Parathyroid adenoma (tissue), 2 donors: ENCODE measurements at regions not wholly inside any gene's neighbourhood (a gene's known extent, or its start where the extent isn't known, plus 50 kb on each side); places are given as distances from the start of the nearest gene placed in this dataset.

ENCODE experiments used
- H2AFZ ChIP-seq: fragments of 300-600 bp; sonication (generic); one replicate; pipeline ENCODE4 v1.7.0; 2017; ENCODE audit warnings: antibody characterized with exemption, mild to moderate bottlenecking
- H3K27ac ChIP-seq: fragments of 300-600 bp; sonication (generic); one replicate; pipeline ENCODE4 v1.7.0; 2017
- H3K27me3 ChIP-seq: fragments of 300-600 bp; sonication (generic); one replicate; pipeline ENCODE4 v1.7.0; 2017; ENCODE audit warnings: low read length; ENCODE audit not compliant: control insufficient read depth, insufficient read depth
- H3K36me3 ChIP-seq: fragments of 300-600 bp; sonication (generic); one replicate; pipeline ENCODE4 v1.7.0; 2017; ENCODE audit warnings: low read length; ENCODE audit not compliant: control insufficient read depth, insufficient read depth
- H3K4me1 ChIP-seq: fragments of 300-600 bp; sonication (generic); one replicate; pipeline ENCODE4 v1.7.0; 2017; ENCODE audit warnings: control low read depth
- H3K4me2 ChIP-seq: fragments of 300-600 bp; sonication (generic); one replicate; pipeline ENCODE4 v1.7.0; 2017; ENCODE audit warnings: low read length
- H3K4me3 ChIP-seq: fragments of 300-600 bp; sonication (generic); one replicate; pipeline ENCODE4 v1.7.0; 2017; ENCODE audit warnings: low read depth, low read length
- H3K79me2 ChIP-seq: fragments of 300-600 bp; sonication (generic); one replicate; pipeline ENCODE4 v1.7.0; 2017; ENCODE audit warnings: control low read depth
- H3K9ac ChIP-seq: fragments of 300-600 bp; sonication (generic); one replicate; pipeline ENCODE4 v1.7.0; 2017; ENCODE audit warnings: mild to moderate bottlenecking
- H3K9me3 ChIP-seq: fragments of 300-600 bp; sonication (generic); one replicate; pipeline ENCODE4 v1.7.0; 2017; ENCODE audit warnings: low read length; ENCODE audit not compliant: control insufficient read depth
- CTCF ChIP-seq: fragments of 300-600 bp; sonication (generic); IDR thresholded peaks from one replicate; pipeline ENCODE4 v1.7.0; 2017; ENCODE audit warnings: antibody characterized with exemption, mild to moderate bottlenecking
- donor health status: primary hyperparathyroidism.

- Histone ChIP-seq H3K4me3 (no peak overlapping the region), H3K9ac (no peak overlapping the region), H2AFZ (no peak overlapping the region), H3K4me1 (no peaks in the 10 kb centered on the region), H3K79me2 (no peaks in the 10 kb centered on the region), H3K27ac (no peak overlapping the region), H3K4me2 (no peak overlapping the region), H3K27me3 (no peaks in the 10 kb centered on the region), H3K9me3 (no peaks in the 10 kb centered on the region), H3K36me3 (no peaks in the 10 kb centered on the region)
- TF ChIP-seq CTCF = no peak
Measured at GRCh38 chr17:68699936-68700335, 98.8 kb upstream of the FAM20A start.

GRCh38 chr17:68698746-68699145, 97.6 kb upstream of the FAM20A start:
- no peak for TF ChIP-seq CTCF
- no peaks in the 10 kb centered on the region for H3K4me1 ChIP-seq
- no peaks in the 10 kb centered on the region for H3K27me3 ChIP-seq
- H3K36me3 ChIP-seq = no peaks in the 10 kb centered on the region
- no peak overlapping the region for H3K4me2 ChIP-seq
- H3K9me3 ChIP-seq = no peaks in the 10 kb centered on the region
- H2AFZ ChIP-seq = no peak overlapping the region
- H3K79me2 ChIP-seq = no peaks in the 10 kb centered on the region
- no peak overlapping the region for H3K27ac ChIP-seq
- no peak overlapping the region for H3K4me3 ChIP-seq
- H3K9ac ChIP-seq = no peak overlapping the region

GRCh38 chr17:68697850-68698361, 96.7 kb upstream of the FAM20A start:
- Histone ChIP-seq H3K4me3 (no peak overlapping the region), H2AFZ (no peak overlapping the region), H3K27me3 (no peaks in the 10 kb centered on the region), H3K4me2 (no peak overlapping the region), H3K9me3 (no peaks in the 10 kb centered on the region), H3K79me2 (no peaks in the 10 kb centered on the region), H3K9ac (no peak overlapping the region), H3K36me3 (no peaks in the 10 kb centered on the region), H3K27ac (no peak overlapping the region), H3K4me1 (no peaks in the 10 kb centered on the region)
- no peak for TF ChIP-seq CTCF

- Histone ChIP-seq H3K4me3 (no peak overlapping the region), H3K9ac (no peak overlapping the region), H2AFZ (no peak overlapping the region), H3K36me3 (no peaks in the 10 kb centered on the region), H3K4me1 (no peaks in the 10 kb centered on the region), H3K9me3 (no peaks in the 10 kb centered on the region), H3K4me2 (no peak overlapping the region), H3K27me3 (no peaks in the 10 kb centered on the region), H3K79me2 (no peaks in the 10 kb centered on the region), H3K27ac (no peak overlapping the region)
- no peak for TF ChIP-seq CTCF
Measured at GRCh38 chr17:68695659-68696058, 94.5 kb upstream of the FAM20A start.

- Histone ChIP-seq H3K36me3 (no peaks in the 10 kb centered on the region), H3K4me2 (no peak overlapping the region), H3K79me2 (no peaks in the 10 kb centered on the region), H3K27ac (no peak overlapping the region), H3K4me1 (no peaks in the 10 kb centered on the region), H2AFZ (no peak overlapping the region), H3K9ac (no peak overlapping the region), H3K27me3 (no peaks in the 10 kb centered on the region), H3K4me3 (no peak overlapping the region), H3K9me3 (no peaks in the 10 kb centered on the region)
- no peak for TF ChIP-seq CTCF
Measured at GRCh38 chr17:68694791-68695485, 93.8 kb upstream of the FAM20A start.
